NCI-H524 (cell line): ENCODE measurements at regions not wholly inside any gene's neighbourhood (a gene's known extent, or its start where the extent isn't known, plus 50 kb on each side); places are given as distances from the start of the nearest gene placed in this dataset.
"Not testable (repeated sequence)": the region's sequence is repeated elsewhere in the genome, so short reads cannot be mapped to it uniquely, and the experiment has no call there.

ENCODE experiments used
- DNase-seq, 2 experiments: peaks; one replicate each; lab custom pipeline; 2025; lab: John Stamatoyannopoulos, UW

GRCh38 chr11:23252426-23252825 is 392.2 kb upstream of the CCDC179 start:
- DNase-seq: no peak

- DNase-seq: no peak
These were observed 396.8 kb upstream of the CCDC179 start for GRCh38 chr11:23257088-23257487.

DNA sequence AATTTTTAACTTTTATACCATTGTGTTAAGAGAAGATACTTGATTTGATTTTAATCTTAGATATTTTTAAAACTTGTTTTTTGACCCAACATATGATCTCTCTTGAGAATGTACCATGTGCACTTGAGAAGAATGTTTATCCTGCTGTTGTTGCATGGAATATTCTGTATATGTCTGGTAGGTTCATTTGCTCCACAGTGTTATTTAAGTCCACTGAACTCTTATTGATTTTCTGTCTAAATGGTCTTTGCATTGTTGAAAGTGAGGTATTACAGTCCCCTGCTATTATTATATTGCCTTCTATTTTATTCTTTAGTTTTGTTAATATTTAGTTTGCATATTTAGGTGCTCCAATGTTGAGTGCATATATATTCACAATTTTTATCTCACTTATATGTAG is 397.3 kb upstream of the CCDC179 start:
- DNase-seq: no peak

DNA sequence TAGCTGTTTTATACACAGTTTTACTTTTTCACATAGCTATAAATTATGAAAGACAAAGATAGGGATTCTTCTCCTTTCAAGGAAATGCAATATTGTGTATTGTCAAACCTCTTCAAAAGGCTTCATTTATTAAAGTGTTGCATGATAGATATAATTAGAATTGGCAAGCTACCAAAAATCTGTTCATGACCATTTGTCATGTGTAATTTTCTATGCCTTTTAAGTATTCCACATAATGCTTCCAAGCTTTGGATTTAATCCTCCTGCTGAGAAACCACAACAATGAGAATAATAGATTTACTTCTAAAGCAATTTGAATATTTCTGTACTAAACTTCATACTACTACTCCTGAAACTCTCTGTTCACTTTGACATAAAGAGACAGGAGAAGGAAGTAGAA is 403.2 kb upstream of the CCDC179 start:
- peak in 1 of 2 experiments; percentile 7 for DNase-seq

GRCh38 chr11:23272095-23272494 is 411.8 kb upstream of the CCDC179 start:
- DNase-seq: no peak

DNA sequence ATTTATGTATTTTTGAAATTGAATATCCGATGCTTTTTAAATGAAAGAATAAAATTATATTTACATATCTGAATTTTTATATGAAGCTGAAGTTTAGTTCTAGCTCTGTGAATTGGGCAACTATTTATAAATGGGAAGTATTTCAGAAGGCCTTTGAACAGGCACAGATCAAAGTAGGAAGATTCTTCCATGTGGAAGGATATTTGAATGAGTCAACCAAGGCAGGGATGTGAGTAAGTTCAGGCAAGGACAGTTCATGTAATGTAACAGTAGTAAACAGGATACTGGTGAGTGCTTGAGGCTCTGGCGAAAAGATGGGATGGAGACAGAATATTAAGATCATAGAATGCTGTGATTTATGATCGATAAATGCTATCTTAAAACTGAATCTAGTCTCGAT is 417.8 kb upstream of the CCDC179 start:
- no peak for DNase-seq

GRCh38 chr11:23280088-23280487 is 419.8 kb upstream of the CCDC179 start:
- DNase-seq: no peak

- DNase-seq: no peak
These were observed 423.4 kb upstream of the CCDC179 start for GRCh38 chr11:23283666-23284065.

- no peak for DNase-seq
These were observed 424.4 kb upstream of the CCDC179 start for GRCh38 chr11:23284631-23285030.

DNA sequence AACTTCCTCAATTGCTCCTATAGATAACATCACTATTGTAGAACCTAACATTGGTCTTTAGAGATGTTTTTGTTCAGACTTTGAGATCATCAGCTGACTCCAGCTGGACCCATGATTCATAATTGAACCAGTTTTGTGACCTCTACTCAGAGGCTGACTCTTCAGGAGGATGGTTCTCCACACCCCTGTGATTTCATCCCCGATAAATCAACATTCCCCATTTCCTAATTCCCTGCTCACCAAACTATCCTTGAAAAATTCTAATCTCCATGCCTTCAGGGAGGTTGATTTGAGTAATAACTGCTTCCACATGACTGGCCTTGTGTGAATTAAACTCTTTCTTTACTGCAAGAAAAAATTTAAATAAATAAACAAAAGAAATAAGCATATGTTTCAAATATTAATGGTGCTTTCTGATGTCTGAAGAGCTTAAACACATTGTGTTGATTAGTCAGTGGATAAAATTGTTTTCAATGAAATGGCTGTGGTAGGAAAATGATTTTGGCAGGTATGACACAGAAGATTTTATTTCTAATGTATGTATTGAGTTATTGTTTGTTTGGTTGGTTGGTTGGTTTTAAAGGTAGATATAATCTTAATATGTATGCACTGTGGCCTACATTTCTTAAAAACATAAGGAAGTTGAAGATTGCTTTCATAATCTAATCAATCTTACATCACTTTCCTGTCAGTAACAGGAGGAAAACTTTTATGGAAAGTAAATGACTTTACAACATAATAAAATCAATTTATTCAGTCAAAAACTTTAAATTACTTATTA is 427.9 kb upstream of the CCDC179 start:
- DNase-seq: no peak

GRCh38 chr11:23295241-23295640 is 435.0 kb upstream of the CCDC179 start:
- DNase-seq: no peak

DNA sequence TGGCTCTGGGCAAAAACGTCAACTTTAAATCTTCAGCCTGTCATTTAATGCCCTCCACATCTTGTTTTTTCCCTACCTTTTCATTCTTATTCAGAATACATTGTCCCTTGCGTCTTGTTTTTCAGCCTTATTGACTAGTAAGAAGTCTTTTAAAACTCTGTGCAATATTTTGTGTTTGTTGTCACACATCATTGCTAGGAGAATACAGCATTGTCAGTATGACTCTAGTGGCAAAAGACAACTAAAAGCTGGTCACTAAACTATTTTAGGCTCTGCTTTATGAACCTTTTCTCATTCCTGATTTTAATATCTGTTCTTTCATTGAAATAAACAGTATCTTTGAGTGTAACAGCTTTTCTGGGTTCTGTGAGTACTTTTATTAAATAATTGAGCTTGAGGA is 447.8 kb upstream of the CCDC179 start:
- no peak for DNase-seq

GRCh38 chr11:23310276-23310675 is 450.0 kb upstream of the CCDC179 start:
- DNase-seq: no peak

DNA sequence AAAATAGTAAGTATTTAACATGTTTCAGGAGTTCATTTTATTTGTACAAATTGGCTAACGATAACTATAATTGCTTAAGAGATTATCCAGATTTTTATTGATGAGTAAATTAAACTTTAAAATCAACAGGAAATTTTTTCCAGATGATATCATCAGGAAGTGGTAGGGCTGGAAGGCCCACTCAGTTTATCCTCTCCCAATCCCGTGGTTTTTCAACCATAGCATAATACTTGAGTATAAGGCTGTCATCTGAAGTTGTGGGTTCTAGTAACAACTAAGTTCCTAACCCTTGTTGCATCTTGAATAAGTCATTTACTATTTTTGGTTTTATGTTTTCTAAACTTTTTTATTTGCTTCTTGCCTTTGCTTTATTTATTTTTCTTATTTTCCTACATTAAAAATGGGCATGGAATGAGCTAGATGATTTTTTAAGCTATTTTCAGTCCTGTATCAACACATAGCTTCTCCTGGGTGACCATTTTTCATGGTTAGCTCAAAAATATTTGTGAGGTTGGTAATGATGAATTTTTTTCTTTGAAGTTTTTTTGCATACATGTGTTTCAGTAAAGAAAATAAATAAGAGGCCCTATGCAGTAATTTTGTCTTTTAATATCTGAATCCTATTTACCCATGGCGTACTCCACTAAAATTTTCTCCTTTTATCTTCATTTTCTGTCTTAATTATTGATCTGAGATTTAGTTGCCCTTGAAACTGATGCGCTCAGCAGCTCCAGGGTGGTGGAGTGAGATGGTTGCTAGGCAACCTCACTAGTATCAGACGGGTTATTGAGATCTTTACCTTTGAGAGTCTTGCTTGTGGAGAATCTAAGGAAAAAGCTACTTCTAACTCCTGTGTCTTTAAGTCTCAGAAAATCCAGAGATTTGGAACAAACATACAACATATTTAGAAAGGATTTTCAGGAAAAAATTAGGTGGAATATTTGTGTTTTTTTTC is 452.0 kb upstream of the CCDC179 start:
- DNase-seq: no peak

- DNase-seq: no peak
These were observed 452.7 kb upstream of the CCDC179 start for GRCh38 chr11:23313001-23313400.

GRCh38 chr11:23314162-23314561 is 453.9 kb upstream of the CCDC179 start:
- DNase-seq: no peak

DNA sequence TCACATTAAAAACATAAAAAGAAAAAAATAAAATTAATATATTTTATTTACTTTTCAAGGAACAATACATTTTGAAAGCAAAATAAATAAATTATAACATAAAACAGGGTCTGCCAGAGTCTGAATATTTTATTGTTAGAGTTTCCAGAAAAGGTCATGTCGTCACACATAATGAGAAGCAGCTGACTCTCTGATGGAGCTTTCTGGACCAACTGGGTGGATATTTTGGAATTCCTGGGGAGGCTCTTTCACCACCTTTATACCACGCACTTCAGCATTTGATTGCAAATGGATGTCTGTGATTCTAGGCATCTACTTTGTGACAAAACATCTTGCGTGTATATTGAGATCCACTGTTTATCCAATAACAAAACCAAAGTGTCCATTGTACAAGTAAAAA is 455.0 kb upstream of the CCDC179 start:
- no peak for DNase-seq

GRCh38 chr11:23317816-23318215 is 457.5 kb upstream of the CCDC179 start:
- no peak for DNase-seq

- DNase-seq: no peak
These were observed 458.4 kb upstream of the CCDC179 start for GRCh38 chr11:23318670-23319069.

DNA sequence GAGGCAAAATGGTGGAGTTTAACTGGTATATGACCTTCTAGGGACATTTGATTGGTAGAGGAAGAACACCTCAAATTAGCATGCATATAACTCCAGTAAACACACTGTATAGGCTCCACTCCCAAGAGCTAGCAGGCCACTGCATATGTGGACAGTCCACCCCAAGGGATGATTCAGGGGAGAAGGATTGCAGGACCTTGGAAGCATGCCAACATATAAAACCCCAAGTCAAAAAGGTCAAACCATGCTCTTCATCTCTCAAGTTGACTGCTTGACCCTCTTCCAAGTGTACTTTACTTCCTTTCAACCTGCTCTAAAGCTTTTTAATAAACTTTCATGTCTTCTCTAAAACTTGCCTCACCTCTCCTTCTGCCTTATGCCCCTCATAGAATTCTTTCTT is 459.9 kb upstream of the CCDC179 start:
- DNase-seq: no peak

- not testable (repeated sequence) for DNase-seq
These were observed 475.3 kb upstream of the CCDC179 start for GRCh38 chr11:23335586-23335985.

- no peak for DNase-seq
These were observed 476.7 kb upstream of the CCDC179 start for GRCh38 chr11:23336961-23337360.

DNA sequence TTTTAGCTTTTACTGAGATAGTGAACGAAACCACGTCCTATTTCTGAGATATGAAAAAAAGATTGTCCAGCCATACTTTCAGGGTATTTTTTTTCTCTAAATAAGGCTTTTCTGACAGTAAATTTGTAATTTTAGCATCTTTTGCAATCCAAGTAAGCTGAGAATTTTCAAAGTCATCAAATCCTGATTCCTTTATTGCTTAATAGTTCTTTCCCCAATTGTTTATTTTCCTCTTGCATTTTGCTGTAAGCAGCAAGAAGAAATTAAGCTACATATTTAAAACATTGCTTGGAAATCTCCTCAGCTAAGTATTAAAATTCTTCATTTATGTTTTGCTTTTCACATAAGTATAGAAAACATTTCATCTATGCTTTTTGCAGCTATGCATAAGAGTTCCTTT is 493.3 kb upstream of the CCDC179 start:
- no peak for DNase-seq
